ENCODE measurements at regions not wholly inside any gene's neighbourhood (a gene's known extent, or its start where the extent isn't known, plus 50 kb on each side); places are given as distances from the start of the nearest gene placed in this dataset.
A peak's percentile ranks its signal among the peaks of the same experiment; 100 is the strongest.

DNA sequence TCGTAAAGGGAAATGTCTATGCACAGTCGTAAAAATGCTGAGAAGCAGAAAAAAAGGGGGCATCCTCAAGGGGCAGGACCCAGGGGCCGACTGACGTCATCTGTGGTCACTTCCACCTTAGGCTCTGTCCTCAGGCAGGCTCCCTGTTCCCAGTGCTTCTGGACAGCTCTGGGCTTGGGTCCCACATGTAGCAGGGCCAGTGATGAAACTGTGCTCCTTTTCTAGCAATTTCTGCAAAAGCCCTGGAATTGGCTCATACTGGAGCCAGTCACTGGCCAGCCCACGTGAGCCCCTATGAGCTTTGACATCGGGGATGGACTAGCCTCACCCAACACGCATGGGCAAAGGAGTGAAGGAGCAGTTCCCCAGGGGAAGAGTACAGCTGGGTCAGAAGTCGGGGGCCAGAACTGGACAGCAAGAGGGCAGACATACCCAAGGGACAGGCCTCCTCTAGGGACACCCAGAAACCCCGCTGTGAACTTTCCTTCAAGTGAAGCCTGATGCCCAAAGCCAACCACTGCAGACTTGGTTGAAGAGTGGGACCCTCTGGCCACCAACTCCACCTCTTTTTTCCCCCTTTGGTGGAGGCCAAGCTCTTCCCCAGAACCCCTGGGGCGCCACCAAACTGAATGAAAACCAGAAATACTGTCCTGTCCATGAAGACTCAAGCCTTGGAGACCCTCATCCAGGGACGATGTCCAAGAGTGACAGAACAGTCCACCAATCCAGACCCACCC, 1349.0 kb downstream of the BRD1 start:
- no peak for DNase-seq (ENCODE audit: low spot score)
- POLR2A ChIA-PET: no interaction called here
- in situ Hi-C loops (cut with HindIII; ENCODE audit: extremely low pct_ligation_motif_present, low pct_unique_long_range_greater_than_20kb): loop anchor here (10.0 to 25.0 kb wide), 2 partner anchors 64 to 1266 kb away; no protein-coding TSS in a partner anchor
- intact Hi-C loops (cut with micrococcal nuclease; ENCODE audit: unreplicated experiment): no loop called here
- Histone ChIP-seq H3K4me3 (replicated peaks in 1 of 3; ENCODE audit: insufficient read depth in 1 of 3, low read depth in 2 of 3, low read length in 3 of 3) (no peak overlapping the region), H3K27ac (ENCODE audit: extremely low read length, insufficient read depth, low read length) (no peak overlapping the region), H2AFZ (ENCODE audit: low read length) (no peak overlapping the region), H3K9me3 (ENCODE audit: low read length) (no peaks in the 10 kb centered on the region), H3K4me2 (ENCODE audit: low read depth, low read length) (no peak overlapping the region), H3K27me3 (ENCODE audit: control insufficient read depth in 1 of 2, insufficient read depth in 2 of 2, low read length in 2 of 2) (peaks cover 4 to 48% of the 10 kb centered on the region in 2 experiments; a peak in 4 of 5 replicates), H3K9ac (ENCODE audit: insufficient read depth, low read depth, low read length) (no peak overlapping the region), H3K79me2 (ENCODE audit: insufficient read depth, low read length) (no peaks in the 10 kb centered on the region), H4K20me1 (ENCODE audit: insufficient read depth, low read length) (no peaks in the 10 kb centered on the region), H3K4me1 (ENCODE audit: insufficient read depth, low read length) (no peaks in the 10 kb centered on the region), H3K36me3 (replicated peaks in 1 of 2; ENCODE audit: control insufficient read depth in 1 of 2, insufficient read depth in 2 of 2, low read length in 2 of 2) (no peaks in the 10 kb centered on the region)
- no TSS peak for BruUV-seq (replicated peaks)
- 6% methylated on average over 10 of the region's 11 CpGs for WGBS (ENCODE audit: low lambda C conversion rate)
- no peak for ATAC-seq
- FAIRE-seq: no peak
- CTCF ChIA-PET (ENCODE audit: low intra/inter-chr PET ratio, low total read pairs): no interaction called here
- TF ChIP-seq XRCC5 (optimal IDR thresholded peaks at IDR 0.05; ENCODE audit: low read length) (no peak), CREB1 (IDR thresholded peaks at IDR 0.05) (peak; percentile 78), CREB1 (CRISPR knock-in tag; IDR thresholded peaks at IDR 0.05) (no peak)

DNA sequence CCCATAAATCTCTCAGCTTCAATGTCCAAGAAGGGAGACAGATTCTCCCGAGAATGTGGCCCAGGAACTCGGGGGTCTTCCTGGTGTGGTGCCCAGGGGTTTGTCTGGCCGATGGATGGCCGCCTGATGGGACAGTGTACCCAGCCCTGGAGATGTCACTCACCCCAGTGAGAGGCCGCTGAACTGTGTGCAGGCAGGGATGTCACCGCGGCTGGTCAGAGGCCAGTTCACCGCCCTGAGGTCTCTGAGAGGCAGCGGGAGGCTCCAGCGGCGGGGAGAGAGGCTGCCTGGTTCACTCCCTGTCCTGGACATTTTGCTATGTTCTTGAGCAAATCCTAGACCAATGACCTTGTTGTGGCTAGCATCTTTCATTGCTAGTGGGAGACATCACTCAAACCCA, 1349.5 kb downstream of the BRD1 start:
- intact Hi-C loops (cut with micrococcal nuclease; ENCODE audit: unreplicated experiment) (no loop called here), in situ Hi-C loops (cut with HindIII; ENCODE audit: extremely low pct_ligation_motif_present, low pct_unique_long_range_greater_than_20kb) (loop anchor here (10.0 to 25.0 kb wide), 2 partner anchors 63 to 1266 kb away; no protein-coding TSS in a partner anchor)
- no peak overlapping the region for H3K4me3 ChIP-seq (replicated peaks in 1 of 3; ENCODE audit: insufficient read depth in 1 of 3, low read depth in 2 of 3, low read length in 3 of 3)
- no peak overlapping the region for H3K27ac ChIP-seq (ENCODE audit: extremely low read length, insufficient read depth, low read length)
- H3K79me2 ChIP-seq (ENCODE audit: insufficient read depth, low read length): no peaks in the 10 kb centered on the region
- no peaks in the 10 kb centered on the region for H3K9me3 ChIP-seq (ENCODE audit: low read length)
- DNase-seq (ENCODE audit: low spot score): no peak
- H3K9ac ChIP-seq (ENCODE audit: insufficient read depth, low read depth, low read length): no peak overlapping the region
- H3K4me1 ChIP-seq (ENCODE audit: insufficient read depth, low read length): no peaks in the 10 kb centered on the region
- no peak overlapping the region for H2AFZ ChIP-seq (ENCODE audit: low read length)
- H3K27me3 ChIP-seq (ENCODE audit: control insufficient read depth in 1 of 2, insufficient read depth in 2 of 2, low read length in 2 of 2): peaks cover 5 to 48% of the 10 kb centered on the region in 2 experiments; a peak in 4 of 5 replicates
- ChIA-PET POLR2A (no interaction called here), CTCF (ENCODE audit: low intra/inter-chr PET ratio, low total read pairs) (no interaction called here)
- no peak for FAIRE-seq
- H4K20me1 ChIP-seq (ENCODE audit: insufficient read depth, low read length): no peaks in the 10 kb centered on the region
- H3K36me3 ChIP-seq (replicated peaks in 1 of 2; ENCODE audit: control insufficient read depth in 1 of 2, insufficient read depth in 2 of 2, low read length in 2 of 2): no peaks in the 10 kb centered on the region
- 14% methylated on average over 7 of the region's 11 CpGs for WGBS (ENCODE audit: low lambda C conversion rate)
- BruUV-seq (replicated peaks): no TSS peak
- ATAC-seq: no peak
- no peak overlapping the region for H3K4me2 ChIP-seq (ENCODE audit: low read depth, low read length)
- TF ChIP-seq ZNF292 (CRISPR knock-in tag; IDR thresholded peaks at IDR 0.05; ENCODE audit: borderline replicate concordance, low read depth): no peak
- TF ChIP-seq ZIK1 (CRISPR knock-in tag; IDR thresholded peaks at IDR 0.05; ENCODE audit: borderline replicate concordance, low read depth): no peak
- TF ChIP-seq, protein P1, sequence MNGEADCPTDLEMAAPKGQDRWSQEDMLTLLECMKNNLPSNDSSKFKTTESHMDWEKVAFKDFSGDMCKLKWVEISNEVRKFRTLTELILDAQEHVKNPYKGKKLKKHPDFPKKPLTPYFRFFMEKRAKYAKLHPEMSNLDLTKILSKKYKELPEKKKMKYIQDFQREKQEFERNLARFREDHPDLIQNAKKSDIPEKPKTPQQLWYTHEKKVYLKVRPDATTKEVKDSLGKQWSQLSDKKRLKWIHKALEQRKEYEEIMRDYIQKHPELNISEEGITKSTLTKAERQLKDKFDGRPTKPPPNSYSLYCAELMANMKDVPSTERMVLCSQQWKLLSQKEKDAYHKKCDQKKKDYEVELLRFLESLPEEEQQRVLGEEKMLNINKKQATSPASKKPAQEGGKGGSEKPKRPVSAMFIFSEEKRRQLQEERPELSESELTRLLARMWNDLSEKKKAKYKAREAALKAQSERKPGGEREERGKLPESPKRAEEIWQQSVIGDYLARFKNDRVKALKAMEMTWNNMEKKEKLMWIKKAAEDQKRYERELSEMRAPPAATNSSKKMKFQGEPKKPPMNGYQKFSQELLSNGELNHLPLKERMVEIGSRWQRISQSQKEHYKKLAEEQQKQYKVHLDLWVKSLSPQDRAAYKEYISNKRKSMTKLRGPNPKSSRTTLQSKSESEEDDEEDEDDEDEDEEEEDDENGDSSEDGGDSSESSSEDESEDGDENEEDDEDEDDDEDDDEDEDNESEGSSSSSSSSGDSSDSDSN (CRISPR knock-in tag; IDR thresholded peaks at IDR 0.05): no peak
- no peak for TF ChIP-seq KDM1A (CRISPR knock-in tag; IDR thresholded peaks at IDR 0.05)
- TF ChIP-seq HOXA9 (CRISPR knock-in tag; IDR thresholded peaks at IDR 0.05; ENCODE audit: borderline replicate concordance): no peak
- TF ChIP-seq ZBTB8A (CRISPR knock-in tag; IDR thresholded peaks at IDR 0.05; ENCODE audit: borderline replicate concordance, low read depth): no peak
- no peak for TF ChIP-seq RAD21 (CRISPR knock-in tag; IDR thresholded peaks at IDR 0.05)
- no peak for TF ChIP-seq MTA3 (CRISPR knock-in tag; IDR thresholded peaks at IDR 0.05)
- TF ChIP-seq RFX5 (IDR thresholded peaks at IDR 0.05; ENCODE audit: low read depth, low read length): no peak
- no peak for TF ChIP-seq SALL1 (CRISPR knock-in tag; IDR thresholded peaks at IDR 0.05)
- TF ChIP-seq JUND (CRISPR knock-in tag; IDR thresholded peaks at IDR 0.05): no peak
- TF ChIP-seq MAZ (IDR thresholded peaks at IDR 0.05; ENCODE audit: borderline replicate concordance, low read depth, low read length): no peak
- TF ChIP-seq MAZ (CRISPR knock-in tag; IDR thresholded peaks at IDR 0.05; ENCODE audit: low read depth): no peak
- no peak for TF ChIP-seq ZNF484 (CRISPR knock-in tag; IDR thresholded peaks at IDR 0.05; ENCODE audit: borderline replicate concordance, low read depth)

Data from HepG2 (cell line).